ENCODE measurements at regions not wholly inside any gene's neighbourhood (a gene's known extent, or its start where the extent isn't known, plus 50 kb on each side); places are given as distances from the start of the nearest gene placed in this dataset.

GRCh38 chr12:74418573-74418972 lies 119.1 kb upstream of the ATXN7L3B start:
- no peak for TF ChIP-seq MAX (IDR thresholded peaks at IDR 0.05)
- TF ChIP-seq, protein P1, sequence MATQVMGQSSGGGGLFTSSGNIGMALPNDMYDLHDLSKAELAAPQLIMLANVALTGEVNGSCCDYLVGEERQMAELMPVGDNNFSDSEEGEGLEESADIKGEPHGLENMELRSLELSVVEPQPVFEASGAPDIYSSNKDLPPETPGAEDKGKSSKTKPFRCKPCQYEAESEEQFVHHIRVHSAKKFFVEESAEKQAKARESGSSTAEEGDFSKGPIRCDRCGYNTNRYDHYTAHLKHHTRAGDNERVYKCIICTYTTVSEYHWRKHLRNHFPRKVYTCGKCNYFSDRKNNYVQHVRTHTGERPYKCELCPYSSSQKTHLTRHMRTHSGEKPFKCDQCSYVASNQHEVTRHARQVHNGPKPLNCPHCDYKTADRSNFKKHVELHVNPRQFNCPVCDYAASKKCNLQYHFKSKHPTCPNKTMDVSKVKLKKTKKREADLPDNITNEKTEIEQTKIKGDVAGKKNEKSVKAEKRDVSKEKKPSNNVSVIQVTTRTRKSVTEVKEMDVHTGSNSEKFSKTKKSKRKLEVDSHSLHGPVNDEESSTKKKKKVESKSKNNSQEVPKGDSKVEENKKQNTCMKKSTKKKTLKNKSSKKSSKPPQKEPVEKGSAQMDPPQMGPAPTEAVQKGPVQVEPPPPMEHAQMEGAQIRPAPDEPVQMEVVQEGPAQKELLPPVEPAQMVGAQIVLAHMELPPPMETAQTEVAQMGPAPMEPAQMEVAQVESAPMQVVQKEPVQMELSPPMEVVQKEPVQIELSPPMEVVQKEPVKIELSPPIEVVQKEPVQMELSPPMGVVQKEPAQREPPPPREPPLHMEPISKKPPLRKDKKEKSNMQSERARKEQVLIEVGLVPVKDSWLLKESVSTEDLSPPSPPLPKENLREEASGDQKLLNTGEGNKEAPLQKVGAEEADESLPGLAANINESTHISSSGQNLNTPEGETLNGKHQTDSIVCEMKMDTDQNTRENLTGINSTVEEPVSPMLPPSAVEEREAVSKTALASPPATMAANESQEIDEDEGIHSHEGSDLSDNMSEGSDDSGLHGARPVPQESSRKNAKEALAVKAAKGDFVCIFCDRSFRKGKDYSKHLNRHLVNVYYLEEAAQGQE (IDR thresholded peaks at IDR 0.05; ENCODE audit: low read depth) = no peak
- TF ChIP-seq TAF1 (IDR thresholded peaks at IDR 0.05; ENCODE audit: low read depth) = no peak

Measured in Ishikawa (cell line).